K562 (cell line): ENCODE measurements at regions not wholly inside any gene's neighbourhood (a gene's known extent, or its start where the extent isn't known, plus 50 kb on each side); places are given as distances from the start of the nearest gene placed in this dataset.

Experiments used
- ATAC-seq: fragments of 200-7000 bp; cut with Tn5 transposase; 3 replicates; pipeline ENCODE4 v1.9.1; 2020; ENCODE audit warnings: moderate library complexity
- BruUV-seq: library from RNA; stranded (reverse); fragments of 400-500 nt; replicated peaks from 2 replicates; lab custom pipeline; 2021; lab: Mats Ljungman, UMichigan
- CTCF ChIA-PET: fragments of 300-600 bp; formaldehyde crosslinking; extraction: SDS; loops from one replicate; lab custom pipeline; 2021; ENCODE audit warnings: low intra/inter-chr PET ratio; lab: Yijun Ruan, JAX
- POLR2A ChIA-PET: fragments of 300-600, 350-650 bp; sonication (Branson Sonifier 250); formaldehyde crosslinking; extraction: SDS; loops from one replicate; lab custom pipeline; 2021; ENCODE audit warnings: antibody characterized with exemption, inconsistent platforms; lab: Yijun Ruan, JAX
- DNase-seq, 4 experiments: peaks; one replicate each; pipeline versions ENCODE4 v3.0.0 to v3.0.0-alpha.2; 2011 to 2018; ENCODE audit warnings: low spot score in 3 of 4, mixed read lengths in 3 of 4; ENCODE audit errors: extremely low read depth in 1 of 4
- FAIRE-seq: peaks from 2 replicates; lab custom pipeline; 2011; peaks lifted over from hg19 to GRCh38; lab: Jason Lieb, UNC
- H2AFZ ChIP-seq: 2 replicates; pipeline ENCODE4 v1.6.0; 2011; ENCODE audit warnings: low read depth, low read length, control low read depth, inconsistent platforms
- H3K27ac ChIP-seq: fragments of 200-600 bp; 3 replicates; pipeline ENCODE4 v1.8.0; 2011; ENCODE audit warnings: low read depth, mild to moderate bottlenecking, control low read depth, inconsistent platforms, low read length, moderate library complexity, mixed read lengths; ENCODE audit errors: extremely low read depth
- H3K27me3 ChIP-seq, 2 experiments: fragments of 300-600 bp in 1 of 2; 2 replicates in 1 of 2; 3 replicates in 1 of 2; pipeline versions ENCODE4 v1.6.0 to v1.8.0; 2011; ENCODE audit warnings: inconsistent platforms in 2 of 2, low read length in 2 of 2, mild to moderate bottlenecking in 1 of 2, mixed read lengths in 1 of 2, moderate library complexity in 1 of 2; ENCODE audit not compliant: control insufficient read depth in 2 of 2, insufficient read depth in 2 of 2
- H3K36me3 ChIP-seq: fragments of 300-600 bp; 3 replicates; pipeline ENCODE4 v1.8.0; 2011; ENCODE audit warnings: mild to moderate bottlenecking, low read length, inconsistent platforms; ENCODE audit not compliant: control insufficient read depth, insufficient read depth
- H3K4me1 ChIP-seq, 2 experiments: fragments of 200-600 bp in 1 of 2; replicated peaks in 1 of 2; 2 replicates in 1 of 2; 3 replicates in 1 of 2; pipeline versions ENCODE4 v1.5.1 to v1.8.0; 2011; ENCODE audit warnings: inconsistent platforms in 2 of 2, low read length in 2 of 2, mild to moderate bottlenecking in 1 of 2, mixed read lengths in 1 of 2, moderate library complexity in 1 of 2; ENCODE audit not compliant: control insufficient read depth in 2 of 2, insufficient read depth in 2 of 2
- H3K4me2 ChIP-seq: 2 replicates; pipeline ENCODE4 v1.6.1; 2011; ENCODE audit warnings: low read length, control low read depth, inconsistent platforms, mixed read lengths; ENCODE audit not compliant: insufficient read depth
- H3K4me3 ChIP-seq: fragments of 200-600 bp; sonication (generic), shearing (Covaris generic); 2 replicates; pipeline ENCODE4 v1.5.1; 2016; ENCODE audit warnings: control low read depth, inconsistent platforms
- H3K79me2 ChIP-seq: fragments of 200-600 bp; 3 replicates; pipeline ENCODE4 v1.8.0; 2011; ENCODE audit warnings: low read length, inconsistent platforms; ENCODE audit not compliant: control insufficient read depth, insufficient read depth
- H3K9ac ChIP-seq, 2 experiments: 2 replicates each; pipeline versions ENCODE4 v1.6.0 to v1.6.1; 2011; ENCODE audit warnings: low read depth in 2 of 2, low read length in 2 of 2, control low read depth in 1 of 2, inconsistent platforms in 1 of 2, mild to moderate bottlenecking in 1 of 2, mixed read lengths in 1 of 2; ENCODE audit not compliant: insufficient read depth in 1 of 2
- H3K9me1 ChIP-seq: one replicate; pipeline ENCODE4 v1.6.0; 2011; ENCODE audit warnings: inconsistent platforms, mild to moderate bottlenecking, low read length, moderate library complexity; ENCODE audit not compliant: control insufficient read depth, insufficient read depth
- H3K9me3 ChIP-seq: replicated peaks from 2 replicates; pipeline ENCODE4 v1.5.1; 2011; ENCODE audit warnings: low read depth, low read length, inconsistent platforms; ENCODE audit not compliant: control insufficient read depth, insufficient read depth
- H4K20me1 ChIP-seq: replicated peaks from 2 replicates; pipeline ENCODE4 v1.6.1; 2011; ENCODE audit warnings: low read length, inconsistent platforms, mixed read lengths; ENCODE audit not compliant: control insufficient read depth, insufficient read depth
- CBX2 ChIP-seq: fragments of 200-600 bp; sonication (generic); IDR thresholded peaks from one replicate; pipeline ENCODE4 v1.6.1; 2012; ENCODE audit warnings: mild to moderate bottlenecking, low read length, inconsistent platforms; ENCODE audit not compliant: insufficient read depth, poor library complexity, severe bottlenecking
- FOXM1 ChIP-seq, 2 experiments: fragments of 450-650 bp in 1 of 2; sonication (generic) in 1 of 2; formaldehyde crosslinking in 1 of 2; IDR thresholded peaks; 2 replicates each; pipeline versions ENCODE4 v1.6.1 to v1.9.0; 2017 to 2022; ENCODE audit warnings: low read depth in 2 of 2, mild to moderate bottlenecking in 2 of 2, missing genetic modification reagents in 1 of 2, moderate library complexity in 1 of 2
- FUS ChIP-seq: fragments of 200-400 bp; formaldehyde crosslinking; optimal IDR thresholded peaks from 2 replicates; pipeline ENCODE3; 2017; ENCODE audit warnings: low read depth, low read length
- HNRNPL ChIP-seq: fragments of 200-400 bp; formaldehyde crosslinking; IDR thresholded peaks from 2 replicates; pipeline ENCODE4 v1.6.1; 2017; ENCODE audit warnings: low read depth, mild to moderate bottlenecking, low read length
- KDM4B ChIP-seq, 2 experiments: fragments of 450-650 bp in 1 of 2; sonication (generic) in 1 of 2; IDR thresholded peaks; 2 replicates each; pipeline ENCODE4 v1.6.1; 2016 to 2017; ENCODE audit warnings: borderline replicate concordance in 2 of 2, antibody characterized with exemption in 1 of 2, low read depth in 1 of 2, mild to moderate bottlenecking in 1 of 2
- MEF2D ChIP-seq: conservative IDR thresholded peaks from 2 replicates; pipeline ENCODE4 v1.6.1; 2016; ENCODE audit warnings: low read depth, missing genetic modification characterization, missing compliant biosample characterization
- MLLT1 ChIP-seq, 2 experiments: fragments of 450-650 bp; IDR thresholded peaks; 2 replicates each; pipeline ENCODE4 v1.6.1; 2016
- PTBP1 ChIP-seq: fragments of 200-400 bp; formaldehyde crosslinking; IDR thresholded peaks from 2 replicates; pipeline ENCODE4 v1.6.1; 2017; ENCODE audit warnings: low read depth, low read length
- RAD21 ChIP-seq, 2 experiments: fragments of 250-450 bp in 1 of 2; fragments of 450-650 bp in 1 of 2; sonication (Bioruptor Pico) in 1 of 2; formaldehyde crosslinking in 1 of 2; IDR thresholded peaks in 1 of 2; conservative IDR thresholded peaks in 1 of 2; 2 replicates each; pipeline versions ENCODE4 v1.4.0 to v1.8.0; 2020 to 2022; ENCODE audit warnings: mild to moderate bottlenecking in 2 of 2, moderate library complexity in 1 of 2
- SMARCB1 ChIP-seq: IDR thresholded peaks from 2 replicates; pipeline ENCODE4 v1.6.1; 2011; ENCODE audit warnings: improper control_type of control experiment, low read depth; ENCODE audit not compliant: insufficient read length
- SRSF3 ChIP-seq: fragments of 200-400 bp; formaldehyde crosslinking; IDR thresholded peaks from 2 replicates; pipeline ENCODE4 v1.6.1; 2016; ENCODE audit warnings: mild to moderate bottlenecking, low read length, moderate library complexity; ENCODE audit not compliant: insufficient read depth
- ZNF740 ChIP-seq, 3 experiments: fragments of 200-800 bp in 1 of 3; sonication (Bioruptor generic) in 1 of 3; sonication (generic) in 1 of 3; formaldehyde crosslinking in 1 of 3; IDR thresholded peaks; 2 replicates each; pipeline versions ENCODE4 v1.6.1 to v1.8.0; 2016 to 2022; ENCODE audit warnings: mild to moderate bottlenecking in 2 of 3, missing compliant biosample characterization in 2 of 3, missing genetic modification characterization in 2 of 3, missing genetic modification reagents in 1 of 3
- WGBS: fragments of 100-300 bp; shearing (Covaris generic); methylation state at CpG from one replicate; pipeline ENCODE4 v1.1.6; 2016; ENCODE audit warnings: low coverage, mixed read lengths; ENCODE audit not compliant: insufficient coverage; ENCODE audit errors: missing lambda C conversion rate; 5-methylcytosine and 5-hydroxymethylcytosine counted together
- in situ Hi-C: fragments of 300-500 bp; cut with MboI; formaldehyde crosslinking; loops from 4 replicates; pipeline ENCODE4 v1.15.0; 2018; ENCODE audit warnings: inconsistent platforms, mixed read lengths
- intact Hi-C: fragments of 100-400 bp; cut with micrococcal nuclease; formaldehyde crosslinking; loops from 2 replicates; pipeline ENCODE4 v1.14.2; 2022
- TF ChIP-seq, protein P1 (sequence below): fragments of 250-450 bp; sonication (Bioruptor Pico); IDR thresholded peaks from 2 replicates; pipeline ENCODE4 v1.5.0; 2021

- TF ChIP-seq, protein P1, sequence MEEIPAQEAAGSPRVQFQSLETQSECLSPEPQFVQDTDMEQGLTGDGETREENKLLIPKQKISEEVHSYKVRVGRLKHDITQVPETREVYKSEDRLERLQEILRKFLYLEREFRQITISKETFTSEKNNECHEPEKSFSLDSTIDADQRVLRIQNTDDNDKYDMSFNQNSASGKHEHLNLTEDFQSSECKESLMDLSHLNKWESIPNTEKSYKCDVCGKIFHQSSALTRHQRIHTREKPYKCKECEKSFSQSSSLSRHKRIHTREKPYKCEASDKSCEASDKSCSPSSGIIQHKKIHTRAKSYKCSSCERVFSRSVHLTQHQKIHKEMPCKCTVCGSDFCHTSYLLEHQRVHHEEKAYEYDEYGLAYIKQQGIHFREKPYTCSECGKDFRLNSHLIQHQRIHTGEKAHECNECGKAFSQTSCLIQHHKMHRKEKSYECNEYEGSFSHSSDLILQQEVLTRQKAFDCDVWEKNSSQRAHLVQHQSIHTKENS, result no peak
- TF ChIP-seq FUS, result no peak
- TF ChIP-seq MLLT1 (IDR thresholded peaks at IDR 0.05), result no peak
- no peak for TF ChIP-seq SRSF3
- TF ChIP-seq CBX2, result no peak
- no peak for TF ChIP-seq KDM4B (IDR thresholded peaks at IDR 0.05; ENCODE audit: borderline replicate concordance in 2 of 2, low read depth in 1 of 2)
- no peak for TF ChIP-seq FOXM1 (IDR thresholded peaks at IDR 0.05; ENCODE audit: low read depth)
- no peak for TF ChIP-seq FOXM1 (CRISPR knock-in tag; IDR thresholded peaks at IDR 0.05; ENCODE audit: low read depth)
- TF ChIP-seq, all 486 proteins: peak for 0
These were observed 514.4 kb upstream of the CHAC2 start (continued) for GRCh38 chr2:53253244-53253643.

DNA sequence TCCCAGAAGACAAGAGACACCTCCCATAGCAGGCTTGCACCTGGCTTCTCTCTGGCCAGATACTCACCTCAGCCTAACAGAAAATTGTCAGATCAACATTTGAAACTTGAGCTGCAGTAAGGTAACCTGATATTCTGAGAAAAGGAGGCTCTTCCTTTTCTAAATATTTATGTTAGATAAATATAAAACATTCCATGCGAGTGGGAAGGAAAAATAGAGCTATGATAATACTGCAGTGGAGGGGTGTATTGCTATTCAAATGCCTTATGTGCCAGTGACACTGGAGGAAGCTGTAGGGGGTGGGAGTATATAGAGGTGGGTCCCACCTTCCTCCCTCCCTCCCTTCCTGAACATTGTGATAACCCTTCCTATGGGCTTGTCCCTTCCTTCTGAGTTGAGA is 515.5 kb upstream of the CHAC2 start:
- ATAC-seq (no peak), FAIRE-seq (no peak), DNase-seq (no peak)
- H3K9me1 ChIP-seq, result no peaks in the 10 kb centered on the region
- H3K4me2 ChIP-seq, result no peak overlapping the region
- H4K20me1 ChIP-seq, result no peaks in the 10 kb centered on the region
- H2AFZ ChIP-seq, result no peak overlapping the region
- intact Hi-C loops, result no loop called here
- CTCF ChIA-PET, result no interaction called here
- in situ Hi-C loops, result no loop called here
- POLR2A ChIA-PET, result no interaction called here
- no TSS peak for BruUV-seq
- H3K79me2 ChIP-seq, result no peaks in the 10 kb centered on the region
- no peaks in the 10 kb centered on the region for H3K27me3 ChIP-seq
- H3K36me3 ChIP-seq, result no peaks in the 10 kb centered on the region
- H3K4me1 ChIP-seq, result no peaks in the 10 kb centered on the region
- H3K27ac ChIP-seq, result no peak overlapping the region
- no peaks in the 10 kb centered on the region for H3K9me3 ChIP-seq
- H3K9ac ChIP-seq, result no peak overlapping the region
- 0% methylated on average over 1 of the region's 1 CpG for WGBS
- H3K4me3 ChIP-seq, result no peak overlapping the region
- TF ChIP-seq SMARCB1 (no peak), RAD21 (CRISPR knock-in tag; conservative IDR thresholded peaks at IDR 0.05 in 1 of 2, IDR thresholded peaks at IDR 0.05 in 1 of 2) (no peak), PTBP1 (no peak), ZNF740 (CRISPR knock-in tag; IDR thresholded peaks at IDR 0.05) (no peak), ZNF740 (tag; IDR thresholded peaks at IDR 0.05) (no peak), MEF2D (tag) (no peak), HNRNPL (no peak)
